Activated CD4-positive, alpha-beta T cell treated with anti-CD3 and anti-CD28 coated beads for 1 hour (primary cell): ENCODE measurements at regions not wholly inside any gene's neighbourhood (a gene's known extent, or its start where the extent isn't known, plus 50 kb on each side); places are given as distances from the start of the nearest gene placed in this dataset.

Experiments
- DNase-seq: peaks from one replicate; pipeline ENCODE4 v3.0.0-alpha.2; 2020

GRCh38 chr9:19994296-19994695, 205.5 kb upstream of the SLC24A2 start:
- DNase-seq = no peak

GRCh38 chr9:19992556-19992955, 203.7 kb upstream of the SLC24A2 start:
- no peak for DNase-seq

- no peak for DNase-seq
Observed at GRCh38 chr9:19989213-19989612, 200.4 kb upstream of the SLC24A2 start.

- DNase-seq = no peak
Observed at GRCh38 chr9:19988281-19988680, 199.4 kb upstream of the SLC24A2 start.

- no peak for DNase-seq
Observed at GRCh38 chr9:19985081-19985480, 196.2 kb upstream of the SLC24A2 start.

GRCh38 chr9:19976226-19976625, 187.4 kb upstream of the SLC24A2 start:
- peak; percentile 9 for DNase-seq

- no peak for DNase-seq
Observed at GRCh38 chr9:19975499-19975898, 186.7 kb upstream of the SLC24A2 start.

GRCh38 chr9:19969721-19970120, 180.9 kb upstream of the SLC24A2 start:
- no peak for DNase-seq

GRCh38 chr9:19967888-19968459, 179.1 kb upstream of the SLC24A2 start:
- DNase-seq = no peak

GRCh38 chr9:19967216-19967887, 178.5 kb upstream of the SLC24A2 start:
- DNase-seq = no peak

GRCh38 chr9:19965336-19965735, 176.5 kb upstream of the SLC24A2 start:
- DNase-seq = no peak

GRCh38 chr9:19947996-19948395, 159.2 kb upstream of the SLC24A2 start:
- DNase-seq = no peak

GRCh38 chr9:19946441-19947109, 157.7 kb upstream of the SLC24A2 start:
- DNase-seq = no peak

GRCh38 chr9:19941874-19942273, 153.0 kb upstream of the SLC24A2 start:
- no peak for DNase-seq

- no peak for DNase-seq
Observed at GRCh38 chr9:19940811-19941535, 152.1 kb upstream of the SLC24A2 start.

GRCh38 chr9:19939734-19940278, 151.0 kb upstream of the SLC24A2 start:
- no peak for DNase-seq

GRCh38 chr9:19938990-19939733, 150.3 kb upstream of the SLC24A2 start:
- DNase-seq = no peak

- DNase-seq = no peak
Observed at GRCh38 chr9:19937121-19937520, 148.3 kb upstream of the SLC24A2 start.

- DNase-seq = no peak
Observed at GRCh38 chr9:19936598-19936997, 147.8 kb upstream of the SLC24A2 start.

GRCh38 chr9:19935422-19935821, 146.6 kb upstream of the SLC24A2 start:
- DNase-seq = no peak

GRCh38 chr9:19934301-19934871, 145.5 kb upstream of the SLC24A2 start:
- DNase-seq = no peak
